ENCODE measurements at regions not wholly inside any gene's neighbourhood (a gene's known extent, or its start where the extent isn't known, plus 50 kb on each side); places are given as distances from the start of the nearest gene placed in this dataset.

DNA sequence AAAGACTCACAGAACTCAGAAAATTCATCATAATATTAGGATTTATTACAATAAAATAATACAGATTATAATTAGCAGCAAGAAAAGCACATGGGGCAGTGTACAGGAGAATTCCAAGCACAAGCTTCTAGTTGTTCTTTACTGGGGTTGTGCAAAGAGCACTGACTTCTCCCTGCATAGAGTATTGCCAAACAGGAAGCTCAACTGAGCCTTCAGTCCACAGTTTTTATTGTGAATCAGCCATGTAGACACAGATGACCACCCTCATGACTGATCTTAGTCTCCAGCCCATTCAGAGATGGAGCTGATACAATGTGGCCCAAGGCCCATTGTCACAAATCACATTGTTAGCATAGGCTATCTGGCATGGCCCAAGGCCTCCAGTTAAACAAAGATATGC is 798.9 kb downstream of the KCNA4 start:
- no peak for DNase-seq (ENCODE audit: low spot score)
- TF ChIP-seq, protein P1, sequence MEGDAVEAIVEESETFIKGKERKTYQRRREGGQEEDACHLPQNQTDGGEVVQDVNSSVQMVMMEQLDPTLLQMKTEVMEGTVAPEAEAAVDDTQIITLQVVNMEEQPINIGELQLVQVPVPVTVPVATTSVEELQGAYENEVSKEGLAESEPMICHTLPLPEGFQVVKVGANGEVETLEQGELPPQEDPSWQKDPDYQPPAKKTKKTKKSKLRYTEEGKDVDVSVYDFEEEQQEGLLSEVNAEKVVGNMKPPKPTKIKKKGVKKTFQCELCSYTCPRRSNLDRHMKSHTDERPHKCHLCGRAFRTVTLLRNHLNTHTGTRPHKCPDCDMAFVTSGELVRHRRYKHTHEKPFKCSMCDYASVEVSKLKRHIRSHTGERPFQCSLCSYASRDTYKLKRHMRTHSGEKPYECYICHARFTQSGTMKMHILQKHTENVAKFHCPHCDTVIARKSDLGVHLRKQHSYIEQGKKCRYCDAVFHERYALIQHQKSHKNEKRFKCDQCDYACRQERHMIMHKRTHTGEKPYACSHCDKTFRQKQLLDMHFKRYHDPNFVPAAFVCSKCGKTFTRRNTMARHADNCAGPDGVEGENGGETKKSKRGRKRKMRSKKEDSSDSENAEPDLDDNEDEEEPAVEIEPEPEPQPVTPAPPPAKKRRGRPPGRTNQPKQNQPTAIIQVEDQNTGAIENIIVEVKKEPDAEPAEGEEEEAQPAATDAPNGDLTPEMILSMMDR (IDR thresholded peaks at IDR 0.05; ENCODE audit: borderline replicate concordance, control extremely low read depth, extremely low read depth, insufficient read depth, missing control alignments): no peak
- in situ Hi-C loops (cut with MboI; ENCODE audit: low sequenced_read_pairs, unreplicated experiment): no loop called here

DNA sequence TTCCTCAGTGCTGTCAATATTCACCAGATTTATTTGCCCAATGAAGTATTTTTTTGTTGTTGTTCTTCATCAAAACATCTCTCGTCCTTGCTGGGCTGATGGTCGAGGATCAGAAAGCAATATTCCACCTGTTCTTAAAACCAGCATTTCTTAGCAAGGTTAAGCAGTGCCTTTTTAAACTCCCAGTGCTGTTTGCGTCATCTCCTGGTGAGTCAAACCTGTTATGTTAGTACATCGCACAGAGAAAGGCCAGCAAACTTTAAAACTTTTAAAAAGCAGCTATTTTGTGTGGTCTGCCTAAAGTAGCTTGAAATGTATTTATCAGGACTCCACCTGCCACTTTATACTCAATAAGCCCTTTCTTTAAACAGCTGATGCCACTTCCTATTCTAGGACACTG is 802.0 kb downstream of the KCNA4 start:
- in situ Hi-C loops (cut with MboI; ENCODE audit: low sequenced_read_pairs, unreplicated experiment): no loop called here
- DNase-seq (ENCODE audit: low spot score): no peak
- TF ChIP-seq, protein P1 (IDR thresholded peaks at IDR 0.05; ENCODE audit: borderline replicate concordance, control extremely low read depth, extremely low read depth, insufficient read depth, missing control alignments): no peak

DNA sequence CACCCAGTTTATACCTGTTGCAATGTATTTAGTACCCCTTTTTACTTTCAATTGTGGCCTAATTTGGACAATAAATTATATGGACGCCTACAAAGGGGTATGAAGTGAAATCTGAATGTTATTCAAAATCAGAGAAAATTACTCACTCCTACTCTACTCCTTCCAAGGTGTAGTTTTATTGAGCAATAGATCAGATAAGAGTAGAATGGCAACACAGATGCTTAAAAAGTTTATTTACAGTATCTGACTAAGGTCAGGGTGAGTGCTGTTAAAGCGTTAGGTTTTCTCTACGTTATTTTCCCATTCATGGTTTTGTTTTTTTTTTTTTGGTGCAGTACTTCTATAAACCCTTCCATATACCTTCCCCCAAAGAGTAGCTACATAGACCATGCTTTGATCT is 805.6 kb downstream of the KCNA4 start:
- TF ChIP-seq, protein P1 (IDR thresholded peaks at IDR 0.05; ENCODE audit: borderline replicate concordance, control extremely low read depth, extremely low read depth, insufficient read depth, missing control alignments): no peak
- in situ Hi-C loops (cut with MboI; ENCODE audit: low sequenced_read_pairs, unreplicated experiment): no loop called here
- DNase-seq (ENCODE audit: low spot score): no peak

DNA sequence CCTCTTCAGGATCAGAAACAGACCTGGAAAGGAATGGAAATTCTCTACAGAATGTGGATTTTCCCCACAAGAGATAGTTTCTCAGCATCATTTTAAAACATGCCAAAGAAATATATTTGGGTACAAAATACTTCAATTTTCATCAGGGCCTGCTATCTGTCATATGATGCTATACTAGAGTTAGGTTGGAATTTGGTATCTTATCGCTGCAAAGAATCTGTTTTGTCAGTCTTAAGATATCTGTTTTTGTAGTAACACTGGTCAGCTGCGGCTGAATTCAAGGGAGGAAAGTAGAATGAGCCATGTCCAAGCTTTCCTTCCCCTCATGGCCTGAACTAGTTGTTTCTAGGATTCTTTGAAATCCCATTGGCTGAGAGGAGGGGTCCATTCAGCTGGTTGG is 806.4 kb downstream of the KCNA4 start:
- in situ Hi-C loops (cut with MboI; ENCODE audit: low sequenced_read_pairs, unreplicated experiment): no loop called here
- TF ChIP-seq, protein P1 (IDR thresholded peaks at IDR 0.05; ENCODE audit: borderline replicate concordance, control extremely low read depth, extremely low read depth, insufficient read depth, missing control alignments): no peak
- no peak for DNase-seq (ENCODE audit: low spot score)

DNA sequence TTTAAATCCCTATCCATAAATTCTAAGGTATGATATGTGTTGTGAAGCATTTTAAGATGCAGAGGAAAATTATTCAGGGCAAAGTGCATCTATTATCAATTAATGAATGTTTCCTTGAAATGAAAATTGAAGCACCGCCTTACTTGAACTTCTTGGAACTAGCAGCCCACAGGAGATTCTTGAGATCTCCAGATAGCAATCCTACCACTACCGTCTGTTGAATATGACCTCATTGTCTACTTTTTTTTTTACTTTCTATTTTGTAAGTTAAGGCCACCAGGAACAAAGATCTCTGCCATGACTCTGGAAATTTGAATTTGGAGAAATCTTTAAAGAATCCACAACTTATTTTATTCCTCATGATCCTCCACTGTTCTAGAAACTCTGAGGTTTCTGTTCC is 808.7 kb downstream of the KCNA4 start:
- in situ Hi-C loops (cut with MboI; ENCODE audit: low sequenced_read_pairs, unreplicated experiment): no loop called here
- TF ChIP-seq, protein P1 (IDR thresholded peaks at IDR 0.05; ENCODE audit: borderline replicate concordance, control extremely low read depth, extremely low read depth, insufficient read depth, missing control alignments): no peak
- no peak for DNase-seq (ENCODE audit: low spot score)

DNA sequence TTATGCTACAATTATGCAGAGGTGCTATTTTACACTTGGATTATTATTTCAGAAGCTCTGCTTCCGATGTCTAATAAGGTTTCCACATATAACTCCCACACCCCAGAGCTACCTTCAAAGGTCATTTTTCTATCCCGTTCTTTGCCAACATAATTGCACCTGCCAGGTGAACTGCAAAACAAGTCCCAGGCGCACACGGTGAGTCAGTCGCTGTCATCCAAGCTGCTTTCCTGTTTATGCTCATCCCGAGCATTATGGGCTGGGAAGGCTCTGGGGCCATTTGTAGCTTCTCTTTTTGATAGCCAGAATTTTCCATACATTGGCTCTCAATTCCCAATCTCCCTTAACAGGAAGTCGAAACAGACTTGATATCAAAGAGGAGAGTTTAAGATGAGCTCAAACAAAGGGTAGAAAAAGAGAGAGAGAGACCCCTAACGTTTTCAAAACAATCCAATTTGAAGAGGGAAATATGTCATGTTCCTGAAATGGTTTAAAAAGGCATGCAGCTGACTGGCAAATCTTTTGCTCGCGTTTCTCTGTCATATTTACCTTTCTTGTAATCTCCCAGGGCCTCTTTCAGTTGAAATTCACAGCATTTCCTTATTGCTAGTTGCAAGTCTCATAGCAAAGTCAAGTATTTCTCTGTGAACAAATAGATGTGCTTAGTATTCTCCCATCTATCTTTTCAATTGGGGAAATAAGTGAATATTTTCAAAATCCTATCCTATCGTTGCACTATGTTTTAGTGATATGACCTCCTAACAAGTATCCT is 815.9 kb downstream of the KCNA4 start:
- no peak for DNase-seq (ENCODE audit: low spot score)
- TF ChIP-seq, protein P1 (IDR thresholded peaks at IDR 0.05; ENCODE audit: borderline replicate concordance, control extremely low read depth, extremely low read depth, insufficient read depth, missing control alignments): no peak
- in situ Hi-C loops (cut with MboI; ENCODE audit: low sequenced_read_pairs, unreplicated experiment): no loop called here

Data from GM13976 (cell line).